SK-N-MC (cell line): ENCODE measurements at regions not wholly inside any gene's neighbourhood (a gene's known extent, or its start where the extent isn't known, plus 50 kb on each side); places are given as distances from the start of the nearest gene placed in this dataset.

Experiments
- EZH2 ChIP-seq: fragments of 200-600 bp; sonication (generic); IDR thresholded peaks from one replicate; pipeline ENCODE4 v1.6.1; 2017; ENCODE audit warnings: antibody characterized with exemption
- POLR2AphosphoS5 ChIP-seq: IDR thresholded peaks from 2 replicates; pipeline ENCODE4 v1.6.1; 2012; ENCODE audit warnings: mild to moderate bottlenecking, low read depth, low read length, borderline replicate concordance

- TF ChIP-seq POLR2AphosphoS5, result no peak
- TF ChIP-seq EZH2, result no peak
Observed at GRCh38 chr3:81434161-81434560, 327.3 kb downstream of the GBE1 start.
